ENCODE measurements at regions not wholly inside any gene's neighbourhood (a gene's known extent, or its start where the extent isn't known, plus 50 kb on each side); places are given as distances from the start of the nearest gene placed in this dataset.

DNA sequence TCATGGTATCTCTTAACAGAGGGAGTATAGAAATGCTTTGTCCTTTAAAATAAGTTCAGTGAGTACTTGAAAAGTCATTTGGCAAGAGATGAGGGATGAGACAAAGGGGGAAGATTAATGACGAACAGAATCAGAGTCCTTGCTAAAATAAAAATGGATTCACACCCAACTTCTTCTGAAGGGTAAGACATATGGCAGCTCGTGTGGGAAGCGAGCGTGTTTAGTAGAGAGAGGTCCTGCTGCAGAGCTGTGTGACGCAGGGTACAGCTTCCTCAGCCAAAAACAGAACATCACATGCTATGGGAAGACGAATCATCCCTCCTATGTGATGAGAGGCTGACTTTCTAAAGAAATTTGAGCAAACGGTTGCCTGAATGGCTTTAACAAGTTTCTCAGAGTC, 158.5 kb upstream of the LMO4 start:
- Histone ChIP-seq H2AFZ (ENCODE audit: low read length) (no peak overlapping the region), H3K36me3 (ENCODE audit: insufficient read depth, low read length) (no peaks in the 10 kb centered on the region), H3K4me1 (ENCODE audit: insufficient read depth, low read length) (no peaks in the 10 kb centered on the region), H3K4me3 (ENCODE audit: insufficient read depth, low read length) (no peak overlapping the region), H3K27me3 (ENCODE audit: insufficient read depth, low read length) (peaks cover 14% of the 10 kb centered on the region), H3K4me2 (ENCODE audit: insufficient read depth, low read length) (no peak overlapping the region), H3K9me3 (ENCODE audit: low read depth, low read length) (no peaks in the 10 kb centered on the region), H3K79me2 (ENCODE audit: insufficient read depth, low read length) (no peaks in the 10 kb centered on the region), H3K27ac (ENCODE audit: low read depth, low read length) (no peak overlapping the region), H4K20me1 (ENCODE audit: insufficient read depth, low read length) (no peaks in the 10 kb centered on the region)
- no peak for DNase-seq (ENCODE audit: insufficient read length, low spot score, missing footprints)
- TF ChIP-seq, protein P1, sequence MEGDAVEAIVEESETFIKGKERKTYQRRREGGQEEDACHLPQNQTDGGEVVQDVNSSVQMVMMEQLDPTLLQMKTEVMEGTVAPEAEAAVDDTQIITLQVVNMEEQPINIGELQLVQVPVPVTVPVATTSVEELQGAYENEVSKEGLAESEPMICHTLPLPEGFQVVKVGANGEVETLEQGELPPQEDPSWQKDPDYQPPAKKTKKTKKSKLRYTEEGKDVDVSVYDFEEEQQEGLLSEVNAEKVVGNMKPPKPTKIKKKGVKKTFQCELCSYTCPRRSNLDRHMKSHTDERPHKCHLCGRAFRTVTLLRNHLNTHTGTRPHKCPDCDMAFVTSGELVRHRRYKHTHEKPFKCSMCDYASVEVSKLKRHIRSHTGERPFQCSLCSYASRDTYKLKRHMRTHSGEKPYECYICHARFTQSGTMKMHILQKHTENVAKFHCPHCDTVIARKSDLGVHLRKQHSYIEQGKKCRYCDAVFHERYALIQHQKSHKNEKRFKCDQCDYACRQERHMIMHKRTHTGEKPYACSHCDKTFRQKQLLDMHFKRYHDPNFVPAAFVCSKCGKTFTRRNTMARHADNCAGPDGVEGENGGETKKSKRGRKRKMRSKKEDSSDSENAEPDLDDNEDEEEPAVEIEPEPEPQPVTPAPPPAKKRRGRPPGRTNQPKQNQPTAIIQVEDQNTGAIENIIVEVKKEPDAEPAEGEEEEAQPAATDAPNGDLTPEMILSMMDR (IDR thresholded peaks at IDR 0.05; ENCODE audit: extremely low read depth, low read depth, low read length) = no peak

GRCh38 chr1:87170931-87171598, 157.6 kb upstream of the LMO4 start:
- Histone ChIP-seq H3K4me2 (ENCODE audit: insufficient read depth, low read length) (no peak overlapping the region), H3K4me1 (ENCODE audit: insufficient read depth, low read length) (no peaks in the 10 kb centered on the region), H3K36me3 (ENCODE audit: insufficient read depth, low read length) (no peaks in the 10 kb centered on the region), H3K27me3 (ENCODE audit: insufficient read depth, low read length) (peaks cover 12% of the 10 kb centered on the region), H3K79me2 (ENCODE audit: insufficient read depth, low read length) (no peaks in the 10 kb centered on the region), H3K4me3 (ENCODE audit: insufficient read depth, low read length) (no peak overlapping the region), H2AFZ (ENCODE audit: low read length) (peak overlapping the region; percentile 3), H3K9me3 (ENCODE audit: low read depth, low read length) (no peaks in the 10 kb centered on the region), H3K27ac (ENCODE audit: low read depth, low read length) (no peak overlapping the region), H4K20me1 (ENCODE audit: insufficient read depth, low read length) (no peaks in the 10 kb centered on the region)
- TF ChIP-seq, protein P1 (IDR thresholded peaks at IDR 0.05; ENCODE audit: extremely low read depth, low read depth, low read length) = no peak
- DNase-seq (ENCODE audit: insufficient read length, low spot score, missing footprints) = no peak

- no peaks in the 10 kb centered on the region for H3K9me3 ChIP-seq (ENCODE audit: low read depth, low read length)
- H3K4me2 ChIP-seq (ENCODE audit: insufficient read depth, low read length) = no peak overlapping the region
- peaks cover 17% of the 10 kb centered on the region for H3K27me3 ChIP-seq (ENCODE audit: insufficient read depth, low read length)
- no peak overlapping the region for H3K27ac ChIP-seq (ENCODE audit: low read depth, low read length)
- H2AFZ ChIP-seq (ENCODE audit: low read length) = no peak overlapping the region
- DNase-seq (ENCODE audit: insufficient read length, low spot score, missing footprints) = no peak
- H3K79me2 ChIP-seq (ENCODE audit: insufficient read depth, low read length) = no peaks in the 10 kb centered on the region
- H4K20me1 ChIP-seq (ENCODE audit: insufficient read depth, low read length) = no peaks in the 10 kb centered on the region
- no peak overlapping the region for H3K4me3 ChIP-seq (ENCODE audit: insufficient read depth, low read length)
- no peaks in the 10 kb centered on the region for H3K4me1 ChIP-seq (ENCODE audit: insufficient read depth, low read length)
- H3K36me3 ChIP-seq (ENCODE audit: insufficient read depth, low read length) = no peaks in the 10 kb centered on the region
- TF ChIP-seq, protein P1 (IDR thresholded peaks at IDR 0.05; ENCODE audit: extremely low read depth, low read depth, low read length) = no peak
Measured at GRCh38 chr1:87173231-87173630, 155.4 kb upstream of the LMO4 start.

DNA sequence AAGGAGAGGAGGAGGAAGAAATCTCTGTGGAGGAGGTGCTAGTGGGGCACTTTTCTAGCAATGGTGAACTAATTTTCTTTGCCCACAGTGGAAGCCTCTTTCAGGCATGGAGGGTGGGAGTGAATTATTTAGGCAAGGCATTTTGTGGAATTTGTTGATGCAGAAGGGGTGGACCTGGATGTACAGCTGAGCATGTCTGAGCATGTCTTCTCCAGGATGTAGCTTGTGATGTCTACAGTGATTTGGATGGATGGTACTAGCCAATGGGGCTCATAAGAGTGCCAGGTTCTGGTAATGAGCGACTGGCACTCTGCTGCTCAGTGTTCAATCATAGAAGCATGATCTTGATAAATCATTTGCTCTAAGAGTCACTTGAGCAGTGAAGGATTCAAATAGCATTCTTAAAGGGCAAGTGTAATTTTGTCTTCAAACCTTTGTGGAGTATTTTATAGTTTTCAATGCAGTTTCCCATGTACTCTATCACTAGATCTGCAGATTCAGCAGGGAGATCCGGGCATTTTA, 153.9 kb upstream of the LMO4 start:
- H3K4me2 ChIP-seq (ENCODE audit: insufficient read depth, low read length) = no peak overlapping the region
- H2AFZ ChIP-seq (ENCODE audit: low read length) = no peak overlapping the region
- H3K4me3 ChIP-seq (ENCODE audit: insufficient read depth, low read length) = no peak overlapping the region
- H3K4me1 ChIP-seq (ENCODE audit: insufficient read depth, low read length) = no peaks in the 10 kb centered on the region
- H3K9me3 ChIP-seq (ENCODE audit: low read depth, low read length) = no peaks in the 10 kb centered on the region
- TF ChIP-seq, protein P1 (IDR thresholded peaks at IDR 0.05; ENCODE audit: extremely low read depth, low read depth, low read length) = no peak
- DNase-seq (ENCODE audit: insufficient read length, low spot score, missing footprints) = no peak
- H4K20me1 ChIP-seq (ENCODE audit: insufficient read depth, low read length) = no peaks in the 10 kb centered on the region
- H3K79me2 ChIP-seq (ENCODE audit: insufficient read depth, low read length) = no peaks in the 10 kb centered on the region
- H3K36me3 ChIP-seq (ENCODE audit: insufficient read depth, low read length) = no peaks in the 10 kb centered on the region
- no peak overlapping the region for H3K27ac ChIP-seq (ENCODE audit: low read depth, low read length)
- H3K27me3 ChIP-seq (ENCODE audit: insufficient read depth, low read length) = peaks cover 17% of the 10 kb centered on the region
